ENCODE measurements at regions not wholly inside any gene's neighbourhood (a gene's known extent, or its start where the extent isn't known, plus 50 kb on each side); places are given as distances from the start of the nearest gene placed in this dataset.

DNA sequence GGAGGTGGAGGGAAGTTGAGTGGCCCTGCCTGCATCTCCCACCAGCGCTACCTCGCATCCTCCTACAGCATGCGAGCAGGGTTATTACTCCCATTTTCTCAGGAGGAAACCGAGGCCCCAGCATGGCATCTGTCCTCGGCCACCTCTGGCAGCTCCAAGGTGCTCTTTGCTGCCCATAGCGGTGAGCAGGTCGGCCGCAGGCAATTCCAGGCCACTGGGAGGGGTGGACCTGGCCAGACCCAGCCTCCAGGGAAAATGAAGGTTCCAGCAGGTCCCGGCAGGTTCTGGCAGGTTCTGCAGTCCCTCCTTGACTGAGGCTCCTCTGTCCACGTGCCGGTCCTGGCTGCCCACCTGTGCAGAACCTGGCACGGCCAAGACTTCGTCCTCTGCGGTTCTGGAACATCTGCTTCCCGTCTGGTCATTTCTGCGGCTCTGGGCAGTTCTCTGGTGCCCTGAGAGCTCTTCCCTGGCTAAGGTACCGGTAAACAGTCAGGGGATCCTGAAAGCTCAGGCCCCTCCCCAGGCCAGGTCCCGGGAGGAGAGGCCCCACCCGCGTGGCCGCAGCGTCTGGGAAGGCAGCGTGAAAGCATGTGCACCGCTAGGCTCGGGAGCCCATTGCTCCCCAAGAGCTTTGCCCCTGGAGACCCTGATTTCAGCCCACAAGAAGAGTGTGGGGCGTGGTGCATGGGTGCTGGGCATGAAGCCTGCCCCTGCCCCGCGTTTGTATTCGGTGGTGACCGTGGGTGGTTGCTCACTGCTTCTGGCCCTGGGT is 112.0 kb upstream of the ADRA2C start:
- DNase-seq (ENCODE audit: low spot score in 2 of 2) (no peak), FAIRE-seq (no peak)

DNA sequence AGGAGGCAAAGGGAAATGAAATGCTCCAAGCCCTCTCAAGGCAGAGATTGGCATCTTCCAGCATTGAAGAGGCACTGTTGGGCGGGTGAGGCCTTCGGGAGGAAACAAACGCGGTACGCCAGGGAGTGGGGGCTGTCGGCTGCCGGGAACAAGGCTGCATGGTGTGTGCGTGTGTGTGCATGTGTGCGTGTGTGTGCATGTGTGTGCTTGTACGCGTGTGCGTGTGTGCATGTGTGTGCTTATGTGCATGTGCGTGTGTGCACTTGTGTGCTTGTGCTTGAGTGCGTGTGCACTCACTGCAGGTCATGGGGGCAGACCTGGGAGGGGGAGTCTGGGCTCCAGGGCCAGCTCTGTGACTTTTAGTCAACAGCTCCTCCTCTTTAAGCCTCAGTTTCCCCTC is 113.6 kb upstream of the ADRA2C start:
- DNase-seq (ENCODE audit: low spot score in 2 of 2) (no peak), FAIRE-seq (no peak)

- DNase-seq (ENCODE audit: low spot score in 2 of 2), result no peak
- no peak for FAIRE-seq
Measured at GRCh38 chr4:3651267-3651845, 114.8 kb upstream of the ADRA2C start.

- DNase-seq (ENCODE audit: low spot score in 2 of 2) (no peak), FAIRE-seq (no peak)
Measured at GRCh38 chr4:3649491-3649890, 116.7 kb upstream of the ADRA2C start.

- DNase-seq (ENCODE audit: low spot score in 2 of 2) (no peak), FAIRE-seq (no peak)
Measured at GRCh38 chr4:3648731-3649130, 116.5 kb upstream of the LRPAP1 start.

GRCh38 chr4:3648195-3648594 is 116.0 kb upstream of the LRPAP1 start:
- no peak for FAIRE-seq
- no peak for DNase-seq (ENCODE audit: low spot score in 2 of 2)

GRCh38 chr4:3647421-3647820 is 115.2 kb upstream of the LRPAP1 start:
- FAIRE-seq (no peak), DNase-seq (ENCODE audit: low spot score in 2 of 2) (no peak)

DNA sequence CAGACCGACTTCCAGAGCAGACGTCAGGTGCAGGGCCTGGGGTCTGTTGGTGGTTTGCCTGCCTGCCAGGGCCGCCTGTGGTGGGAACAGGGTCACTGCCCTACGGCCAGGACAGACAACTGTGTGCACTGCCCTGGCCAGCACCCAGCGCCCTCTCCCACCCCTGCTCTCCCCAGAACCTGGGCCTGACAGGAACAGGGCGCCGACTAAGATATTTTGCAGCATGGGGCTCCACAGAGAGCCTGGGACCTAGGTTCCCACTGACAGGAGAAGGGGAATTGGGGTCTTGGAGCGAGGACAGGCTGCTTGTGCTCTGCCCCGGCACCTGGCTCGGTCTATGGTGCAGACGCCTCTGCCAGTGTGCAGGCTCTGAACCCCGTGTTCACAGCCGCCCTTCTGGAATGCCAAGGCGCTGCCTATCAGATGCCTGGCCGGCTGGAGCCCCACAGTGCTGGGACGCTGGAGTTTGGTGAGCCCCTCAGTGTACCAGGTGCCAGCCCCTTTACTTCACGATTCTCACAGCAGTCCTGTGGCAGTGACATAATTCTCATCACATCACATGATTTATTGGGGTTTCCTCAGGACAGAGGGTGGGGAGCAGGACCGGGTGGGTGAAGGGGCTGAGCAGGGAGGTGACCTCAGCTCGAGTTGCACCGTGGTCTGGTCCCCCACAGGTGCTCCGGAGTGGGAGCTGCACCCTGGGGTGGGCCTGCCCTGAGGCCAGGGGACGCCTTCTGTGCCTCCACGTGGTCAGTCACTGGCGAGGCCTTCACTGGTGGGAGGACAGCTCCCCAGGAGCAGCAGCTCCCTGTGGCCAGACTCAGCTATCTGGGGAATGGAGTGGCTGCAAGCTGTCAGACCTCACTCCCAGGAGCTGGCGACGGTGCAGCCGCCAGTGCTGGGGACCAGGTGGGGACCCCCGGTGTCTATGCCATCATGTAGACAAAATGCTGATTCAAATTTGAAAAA is 113.8 kb upstream of the LRPAP1 start:
- FAIRE-seq (no peak), DNase-seq (ENCODE audit: low spot score in 2 of 2) (no peak)

DNA sequence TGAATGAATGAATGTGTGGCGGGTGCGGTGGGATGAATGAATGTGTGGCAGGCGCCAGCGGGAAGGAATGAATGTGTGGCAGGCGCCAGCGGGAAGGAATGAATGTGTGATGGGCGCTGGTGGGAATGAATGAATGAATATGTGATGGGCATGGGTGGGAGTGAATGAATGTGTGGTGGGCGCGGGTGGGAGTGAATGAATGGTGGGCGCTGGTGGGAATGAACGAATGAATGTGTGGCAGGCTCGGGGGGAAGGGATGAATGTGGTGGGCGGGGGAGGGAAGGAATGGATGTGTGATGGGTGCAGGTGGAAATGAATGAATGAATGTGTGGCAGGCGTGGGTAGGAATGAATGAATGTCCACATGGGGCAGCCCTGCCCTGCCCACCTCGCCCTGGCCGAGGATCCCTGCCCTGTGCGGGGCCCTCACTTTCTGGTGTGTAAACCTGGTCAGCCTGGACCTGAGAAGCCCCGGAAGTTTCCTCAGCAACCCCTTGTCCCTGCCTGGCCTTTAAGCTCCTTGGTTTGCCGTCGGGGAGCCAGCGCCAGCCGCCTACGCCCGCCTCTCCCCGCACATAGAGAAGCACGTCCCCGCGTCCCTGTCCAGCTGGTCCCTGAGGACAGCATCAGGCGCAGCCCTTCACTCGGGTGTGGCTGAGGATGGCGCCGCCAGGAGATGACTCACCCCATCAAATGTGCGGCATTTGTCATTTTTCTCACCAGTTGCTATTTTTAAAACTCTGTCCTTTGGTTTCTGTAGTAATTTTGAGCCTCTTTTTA is 112.8 kb upstream of the LRPAP1 start:
- peak in 1 of 2 donors; percentile 54 for DNase-seq (ENCODE audit: low spot score in 2 of 2)
- FAIRE-seq, result no peak

GRCh38 chr4:3643518-3644433 is 111.6 kb upstream of the LRPAP1 start:
- no peak for DNase-seq (ENCODE audit: low spot score in 2 of 2)
- FAIRE-seq, result no peak

DNA sequence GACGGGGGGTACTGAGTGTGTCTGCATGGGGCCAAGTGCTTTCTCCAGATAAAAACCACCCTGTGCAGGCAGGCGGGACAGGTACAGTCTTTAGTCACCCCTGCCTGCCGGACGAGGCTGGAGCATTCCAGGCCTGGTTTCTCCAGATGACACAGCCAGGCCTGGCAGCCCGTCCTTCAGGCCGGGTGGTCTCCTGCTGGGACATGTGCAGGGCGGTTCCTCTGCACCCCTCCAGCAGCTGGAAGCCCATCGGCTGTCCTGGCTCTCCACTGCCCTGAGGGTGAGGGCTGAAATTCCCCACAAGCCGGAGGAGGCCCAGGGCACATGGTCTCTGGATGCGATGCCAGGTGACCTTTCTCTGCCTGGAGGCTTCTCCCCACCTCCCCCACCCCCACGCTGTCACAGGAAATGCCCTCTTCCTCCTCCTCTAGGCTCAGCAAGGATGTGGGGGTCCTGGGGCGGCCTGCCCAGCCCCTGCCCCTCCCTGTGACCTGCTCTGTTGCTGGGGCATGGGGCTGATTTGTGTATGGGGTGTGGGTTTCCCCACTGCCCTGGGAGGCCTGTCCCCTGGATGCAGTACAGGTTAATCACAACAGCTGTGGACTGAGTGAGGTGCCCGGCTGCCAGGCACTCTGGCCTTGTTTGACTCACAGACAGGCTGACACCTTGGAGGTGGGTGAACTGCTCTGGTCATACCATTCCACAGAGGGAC is 110.7 kb upstream of the LRPAP1 start:
- FAIRE-seq (no peak), DNase-seq (ENCODE audit: low spot score in 2 of 2) (no peak)

DNA sequence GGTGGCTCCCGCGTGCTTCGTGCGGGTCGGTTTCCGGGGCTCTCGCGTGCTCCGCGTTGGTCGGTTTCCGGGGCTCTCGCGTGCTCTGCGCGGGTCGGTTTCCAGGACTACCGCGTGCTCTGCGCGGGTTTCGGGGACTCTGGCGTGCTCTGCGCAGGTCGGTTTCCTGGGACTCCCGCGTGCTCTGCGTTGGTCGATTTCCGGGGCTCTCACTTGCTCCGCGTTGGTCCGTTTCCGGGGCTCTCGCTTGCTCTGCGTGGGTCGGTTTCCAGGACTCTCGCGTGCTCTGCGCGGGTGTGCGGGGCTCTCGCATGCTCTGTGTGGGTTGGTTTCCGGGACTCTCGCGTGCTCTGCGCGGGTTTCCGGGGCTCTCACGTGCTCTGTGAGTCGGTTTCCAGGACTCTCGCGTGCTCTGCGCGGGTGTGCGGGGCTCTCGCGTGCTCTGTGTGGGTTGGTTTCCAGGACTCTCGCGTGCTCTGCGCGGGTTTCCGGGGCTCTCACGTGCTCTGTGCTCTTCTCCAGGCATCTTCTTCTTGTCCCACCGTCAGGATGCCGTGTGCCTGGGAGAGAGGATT is 109.9 kb upstream of the LRPAP1 start:
- no peak for DNase-seq (ENCODE audit: low spot score in 2 of 2)
- FAIRE-seq, result no peak

GRCh38 chr4:3641501-3641900 is 109.3 kb upstream of the LRPAP1 start:
- DNase-seq (ENCODE audit: low spot score in 2 of 2) (no peak), FAIRE-seq (no peak)

GRCh38 chr4:3640587-3640962 is 108.4 kb upstream of the LRPAP1 start:
- DNase-seq (ENCODE audit: low spot score in 2 of 2), result no peak

DNA sequence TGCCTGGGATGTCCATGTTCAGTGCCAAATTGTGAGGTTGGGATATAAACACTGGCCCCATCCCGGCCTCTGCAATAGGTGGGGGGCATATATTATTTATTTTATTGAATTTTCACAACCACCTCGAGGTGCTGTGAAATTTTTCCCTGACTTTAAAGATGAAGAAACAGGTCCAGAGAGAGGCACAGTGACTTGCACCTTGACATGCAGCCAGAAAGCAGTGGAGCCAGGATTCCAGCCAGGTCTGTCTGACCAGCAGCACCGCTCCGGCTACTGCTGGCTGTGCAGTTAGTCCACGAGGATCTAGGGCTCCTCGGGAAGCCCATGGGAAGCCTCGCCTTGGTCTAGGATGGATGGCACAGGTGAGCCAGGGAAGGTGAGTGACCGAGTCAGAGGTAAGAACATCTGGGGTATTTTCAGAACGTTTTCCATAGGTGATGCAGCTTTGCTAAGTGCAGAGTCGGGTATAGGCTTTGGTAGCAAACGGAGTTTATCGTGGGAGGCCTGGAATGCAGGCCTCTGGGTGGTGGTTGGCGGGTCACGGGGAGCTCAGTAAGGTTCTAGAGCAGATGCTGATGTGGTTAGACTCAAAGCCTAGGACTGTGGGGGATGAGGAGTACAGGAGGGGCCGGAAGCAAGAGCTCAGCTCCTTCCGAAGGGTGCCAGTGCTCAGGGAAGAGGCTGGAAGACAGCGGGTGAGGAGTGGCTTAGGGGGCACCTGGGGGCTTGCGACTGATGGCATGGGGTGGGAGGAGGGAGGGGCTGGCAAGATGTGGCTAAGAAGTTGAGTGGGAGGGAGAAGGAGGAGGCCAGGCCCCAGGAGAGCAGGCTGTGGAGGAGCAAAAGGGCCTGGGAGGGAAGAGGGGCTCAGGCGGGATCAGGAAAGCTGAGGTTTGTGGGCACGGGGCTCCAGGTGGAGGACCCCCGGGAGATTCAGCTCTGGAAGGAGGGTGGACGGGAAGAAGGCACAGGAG is 107.7 kb upstream of the LRPAP1 start:
- no peak for FAIRE-seq
- no peak for DNase-seq (ENCODE audit: low spot score in 2 of 2)

More at GRCh38 chr4:3640587-3640962, 108.4 kb upstream of the LRPAP1 start:
- FAIRE-seq, result no peak

DNA sequence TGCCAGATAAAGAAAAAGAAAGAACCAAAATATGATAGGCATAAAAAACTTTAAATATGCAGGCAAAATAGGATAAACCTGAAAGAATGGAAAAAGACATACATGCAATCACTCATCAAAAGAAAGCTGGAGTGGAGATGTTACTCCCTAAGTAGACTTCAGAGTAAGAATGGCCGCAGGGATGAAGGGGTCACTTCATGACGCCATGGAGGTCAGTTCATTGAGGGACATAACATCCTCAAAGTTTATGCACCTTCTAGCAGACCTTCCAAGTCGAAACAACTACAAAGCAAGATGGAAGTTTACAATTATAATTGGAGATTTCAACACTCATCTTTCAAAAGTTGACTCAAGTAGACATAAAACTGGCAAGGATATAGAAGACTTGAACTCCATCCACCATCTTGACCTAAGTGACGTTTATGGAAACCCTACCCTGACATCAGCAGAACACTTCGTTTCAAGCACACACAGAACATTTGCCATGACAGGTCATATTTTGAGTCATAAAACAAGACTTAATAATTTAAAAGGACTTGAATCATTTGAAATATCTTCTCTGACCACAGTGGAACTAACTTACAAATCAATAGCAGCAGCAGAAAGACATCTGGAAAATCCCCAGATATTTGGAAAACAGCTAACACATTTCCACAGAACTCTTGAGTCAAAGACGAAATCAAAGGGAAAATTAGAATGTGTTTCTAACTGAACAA is 106.0 kb upstream of the LRPAP1 start:
- DNase-seq (ENCODE audit: low spot score in 2 of 2), result no peak
- no peak for FAIRE-seq

Data from frontal cortex (tissue), 3 donors.